Right atrium auricular region (tissue), 2 donors: ENCODE measurements at regions not wholly inside any gene's neighbourhood (a gene's known extent, or its start where the extent isn't known, plus 50 kb on each side); places are given as distances from the start of the nearest gene placed in this dataset.

ENCODE experiments used
- DNase-seq: peaks from one replicate; pipeline ENCODE4 v3.0.0-alpha.2; 2019; ENCODE audit warnings: low spot score
- H3K27ac ChIP-seq, 2 donors: fragments of 200-600 bp; sonication (generic); 1 replicate in 1 of 2; 2 replicates in 1 of 2; pipeline ENCODE4 v1.5.1; 2016 to 2019
- H3K27me3 ChIP-seq, 2 donors: fragments of 200-600 bp; sonication (generic); one replicate each; pipeline versions ENCODE4 v1.5.1 to v1.6.0; 2017 to 2019
- H3K36me3 ChIP-seq: fragments of 200-600 bp; sonication (generic); one replicate; pipeline ENCODE4 v1.5.1; 2016
- H3K4me1 ChIP-seq, 2 donors: fragments of 200-600 bp; sonication (generic); one replicate each; pipeline versions ENCODE4 v1.5.1 to v1.6.0; 2017 to 2019
- H3K4me3 ChIP-seq, 2 donors: fragments of 200-600 bp; sonication (generic); 1 replicate in 1 of 2; 2 replicates in 1 of 2; pipeline ENCODE4 v1.5.1; 2017 to 2019; ENCODE audit warnings: mild to moderate bottlenecking in 1 of 2, moderate library complexity in 1 of 2
- H3K9me3 ChIP-seq, 2 donors: fragments of 200-600 bp; sonication (generic); one replicate each; pipeline ENCODE4 v1.5.1; 2019
- CTCF ChIP-seq, 2 donors: fragments of 200-600 bp; sonication (generic); IDR thresholded peaks; one replicate each; pipeline ENCODE4 v1.5.1; 2019; ENCODE audit warnings: antibody characterized with exemption in 2 of 2

GRCh38 chr12:60180298-60180697 is 584.5 kb downstream of the SLC16A7 start:
- DNase-seq: no peak
- TF ChIP-seq CTCF (IDR thresholded peaks at IDR 0.05): no peak

GRCh38 chr12:60182354-60182753 is 586.5 kb downstream of the SLC16A7 start:
- H3K27me3 ChIP-seq: no peaks in the 10 kb centered on the region

More at GRCh38 chr12:60180298-60180697, 584.5 kb downstream of the SLC16A7 start:
- no peaks in the 10 kb centered on the region for H3K9me3 ChIP-seq
- no peak overlapping the region for H3K27ac ChIP-seq
- H3K27me3 ChIP-seq: no peaks in the 10 kb centered on the region
- no peak overlapping the region for H3K4me3 ChIP-seq
- no peaks in the 10 kb centered on the region for H3K4me1 ChIP-seq
- H3K36me3 ChIP-seq: no peaks in the 10 kb centered on the region

GRCh38 chr12:60184096-60184495 is 588.3 kb downstream of the SLC16A7 start:
- Histone ChIP-seq H3K4me1 (no peaks in the 10 kb centered on the region), H3K9me3 (no peaks in the 10 kb centered on the region), H3K4me3 (no peak overlapping the region), H3K27ac (no peak overlapping the region), H3K27me3 (no peaks in the 10 kb centered on the region), H3K36me3 (no peaks in the 10 kb centered on the region)
- no peak for TF ChIP-seq CTCF (IDR thresholded peaks at IDR 0.05)
- no peak for DNase-seq

More at GRCh38 chr12:60182354-60182753, 586.5 kb downstream of the SLC16A7 start:
- Histone ChIP-seq H3K9me3 (no peaks in the 10 kb centered on the region), H3K36me3 (no peaks in the 10 kb centered on the region), H3K4me1 (no peaks in the 10 kb centered on the region), H3K27ac (no peak overlapping the region), H3K4me3 (no peak overlapping the region)
- TF ChIP-seq CTCF (IDR thresholded peaks at IDR 0.05): no peak
- DNase-seq: no peak

GRCh38 chr12:60185060-60185459 is 589.2 kb downstream of the SLC16A7 start:
- no peaks in the 10 kb centered on the region for H3K9me3 ChIP-seq
- H3K36me3 ChIP-seq: no peaks in the 10 kb centered on the region
- DNase-seq: no peak
- H3K27ac ChIP-seq: no peak overlapping the region
- H3K27me3 ChIP-seq: no peaks in the 10 kb centered on the region
- no peak for TF ChIP-seq CTCF (IDR thresholded peaks at IDR 0.05)
- H3K4me3 ChIP-seq: no peak overlapping the region
- H3K4me1 ChIP-seq: no peaks in the 10 kb centered on the region

GRCh38 chr12:60191271-60191670 is 595.4 kb downstream of the SLC16A7 start:
- H3K4me3 ChIP-seq: no peak overlapping the region
- no peak for TF ChIP-seq CTCF (IDR thresholded peaks at IDR 0.05)
- no peak for DNase-seq
- H3K9me3 ChIP-seq: no peaks in the 10 kb centered on the region
- no peaks in the 10 kb centered on the region for H3K27me3 ChIP-seq
- H3K4me1 ChIP-seq: no peaks in the 10 kb centered on the region
- no peak overlapping the region for H3K27ac ChIP-seq
- no peaks in the 10 kb centered on the region for H3K36me3 ChIP-seq

- no peak for DNase-seq
- Histone ChIP-seq H3K4me1 (no peaks in the 10 kb centered on the region), H3K36me3 (no peaks in the 10 kb centered on the region), H3K27ac (no peak overlapping the region), H3K27me3 (no peaks in the 10 kb centered on the region), H3K4me3 (no peak overlapping the region), H3K9me3 (no peaks in the 10 kb centered on the region)
- TF ChIP-seq CTCF (IDR thresholded peaks at IDR 0.05): no peak
Measured at GRCh38 chr12:60191676-60192359, 596.0 kb downstream of the SLC16A7 start.
